Tibial artery (tissue), 4 donors: ENCODE measurements at regions not wholly inside any gene's neighbourhood (a gene's known extent, or its start where the extent isn't known, plus 50 kb on each side); places are given as distances from the start of the nearest gene placed in this dataset.

ENCODE experiments used
- DNase-seq, 2 donors: peaks; one replicate each; pipeline ENCODE4 v3.0.0-alpha.2; 2019
- H3K27ac ChIP-seq, 2 donors: fragments of 200-600 bp; sonication (generic) in 1 of 2; 1 replicate in 1 of 2; 2 replicates in 1 of 2; pipeline ENCODE4 v1.5.1; 2018 to 2019; ENCODE audit warnings: mild to moderate bottlenecking in 1 of 2
- H3K27me3 ChIP-seq, 2 donors: fragments of 200-600 bp; sonication (generic) in 1 of 2; one replicate each; pipeline versions ENCODE4 v1.5.1 to v1.6.0; 2016 to 2019
- H3K36me3 ChIP-seq, 3 donors: fragments of 200-600 bp; sonication (generic) in 2 of 3; one replicate each; pipeline ENCODE4 v1.5.1; 2016 to 2019; ENCODE audit warnings: mild to moderate bottlenecking in 2 of 3
- H3K4me1 ChIP-seq, 4 donors: fragments of 200-600 bp; sonication (generic) in 2 of 4; 1 replicate in 3 of 4; 2 replicates in 1 of 4; pipeline ENCODE4 v1.5.1; 2016 to 2019
- H3K4me3 ChIP-seq, 2 donors: fragments of 200-600 bp; sonication (generic) in 1 of 2; 1 replicate in 1 of 2; 2 replicates in 1 of 2; pipeline ENCODE4 v1.5.1; 2018 to 2019; ENCODE audit warnings: mild to moderate bottlenecking in 2 of 2
- H3K9me3 ChIP-seq, 3 donors: fragments of 200-600 bp; sonication (generic) in 1 of 3; one replicate each; pipeline ENCODE4 v1.5.1; 2016 to 2019
- intact Hi-C: fragments of 100-400 bp; cut with DNase I; formaldehyde crosslinking; loops from one replicate; pipeline ENCODE4 v1.15.0; 2023; ENCODE audit warnings: low total_unique reads
- TF ChIP-seq, protein P1 (sequence below), 2 experiments: fragments of 200-600 bp in 1 of 2; fragments of 450-650 bp in 1 of 2; IDR thresholded peaks; one replicate each; pipeline ENCODE4 v1.5.1; 2017 to 2019; ENCODE audit warnings: antibody characterized with exemption in 2 of 2, mild to moderate bottlenecking in 1 of 2, moderate library complexity in 1 of 2

- Histone ChIP-seq H3K27me3 (no peaks in the 10 kb centered on the region), H3K27ac (peak overlapping the region; percentile 73 to 74), H3K4me3 (no peak overlapping the region), H3K36me3 (no peaks in the 10 kb centered on the region), H3K4me1 (peaks cover 0 to 52% (median 26%) of the 10 kb centered on the region in 4 donors), H3K9me3 (no peaks in the 10 kb centered on the region)
- intact Hi-C loops: loop anchor here (5.0 kb wide), 1 partner anchor 34 kb away; no protein-coding TSS in a partner anchor
- DNase-seq: peak; percentile 43 to 71
- TF ChIP-seq, protein P1, sequence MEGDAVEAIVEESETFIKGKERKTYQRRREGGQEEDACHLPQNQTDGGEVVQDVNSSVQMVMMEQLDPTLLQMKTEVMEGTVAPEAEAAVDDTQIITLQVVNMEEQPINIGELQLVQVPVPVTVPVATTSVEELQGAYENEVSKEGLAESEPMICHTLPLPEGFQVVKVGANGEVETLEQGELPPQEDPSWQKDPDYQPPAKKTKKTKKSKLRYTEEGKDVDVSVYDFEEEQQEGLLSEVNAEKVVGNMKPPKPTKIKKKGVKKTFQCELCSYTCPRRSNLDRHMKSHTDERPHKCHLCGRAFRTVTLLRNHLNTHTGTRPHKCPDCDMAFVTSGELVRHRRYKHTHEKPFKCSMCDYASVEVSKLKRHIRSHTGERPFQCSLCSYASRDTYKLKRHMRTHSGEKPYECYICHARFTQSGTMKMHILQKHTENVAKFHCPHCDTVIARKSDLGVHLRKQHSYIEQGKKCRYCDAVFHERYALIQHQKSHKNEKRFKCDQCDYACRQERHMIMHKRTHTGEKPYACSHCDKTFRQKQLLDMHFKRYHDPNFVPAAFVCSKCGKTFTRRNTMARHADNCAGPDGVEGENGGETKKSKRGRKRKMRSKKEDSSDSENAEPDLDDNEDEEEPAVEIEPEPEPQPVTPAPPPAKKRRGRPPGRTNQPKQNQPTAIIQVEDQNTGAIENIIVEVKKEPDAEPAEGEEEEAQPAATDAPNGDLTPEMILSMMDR (IDR thresholded peaks at IDR 0.05): no peak
These were observed 79.7 kb upstream of the RAP1B start for GRCh38 chr12:68530965-68531364.

DNA sequence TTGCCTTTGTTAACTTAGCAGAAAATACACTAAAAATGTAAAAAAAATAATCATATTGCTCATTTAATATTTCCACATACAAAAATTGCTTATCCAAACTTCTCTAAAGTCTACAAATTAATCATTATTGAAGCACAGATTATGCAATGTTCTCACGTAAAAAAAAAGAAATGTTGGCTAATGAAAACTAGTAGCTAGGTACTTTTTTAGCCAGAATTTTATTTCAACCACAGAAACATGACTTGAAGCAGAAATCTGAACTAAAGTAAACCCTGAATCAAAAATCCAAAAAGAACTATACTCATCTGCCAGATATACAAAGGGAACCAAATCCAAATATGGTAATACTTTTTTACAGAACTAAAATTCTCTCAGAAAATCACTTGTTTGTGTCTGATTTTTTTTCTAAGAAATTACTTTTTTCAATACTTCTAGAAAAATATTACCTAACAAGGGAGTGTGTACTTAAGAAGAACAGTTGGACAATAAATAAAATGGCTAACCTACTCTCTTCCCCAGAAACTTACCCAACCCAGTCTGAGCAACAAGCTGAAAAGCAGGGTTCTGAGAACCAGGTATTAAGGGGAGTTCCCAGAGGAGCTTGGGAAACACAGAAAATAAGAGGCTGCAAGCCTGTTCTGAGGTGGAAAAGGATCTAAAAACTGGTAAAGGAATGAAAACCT, 78.4 kb upstream of the RAP1B start:
- Histone ChIP-seq H3K9me3 (no peaks in the 10 kb centered on the region), H3K27me3 (no peaks in the 10 kb centered on the region), H3K27ac (peak overlapping the region; percentile 65 to 78), H3K4me1 (peaks cover 0 to 52% (median 26%) of the 10 kb centered on the region in 4 donors), H3K36me3 (no peaks in the 10 kb centered on the region), H3K4me3 (no peak overlapping the region)
- TF ChIP-seq, protein P1 (IDR thresholded peaks at IDR 0.05): no peak
- DNase-seq: no peak
- intact Hi-C loops: loop anchor here (5.0 kb wide), 1 partner anchor 35 kb away; no protein-coding TSS in a partner anchor

GRCh38 chr12:68532887-68533248, 77.8 kb upstream of the RAP1B start:
- no peaks in the 10 kb centered on the region for H3K27me3 ChIP-seq
- intact Hi-C loops: loop anchor here (5.0 kb wide), 1 partner anchor 36 kb away; no protein-coding TSS in a partner anchor
- peaks cover 0 to 52% (median 26%) of the 10 kb centered on the region in 4 donors for H3K4me1 ChIP-seq
- TF ChIP-seq, protein P1 (IDR thresholded peaks at IDR 0.05): no peak
- H3K4me3 ChIP-seq: no peak overlapping the region
- H3K36me3 ChIP-seq: no peaks in the 10 kb centered on the region
- H3K27ac ChIP-seq: peak overlapping the region; percentile 65 to 78
- no peak for DNase-seq
- H3K9me3 ChIP-seq: no peaks in the 10 kb centered on the region

DNA sequence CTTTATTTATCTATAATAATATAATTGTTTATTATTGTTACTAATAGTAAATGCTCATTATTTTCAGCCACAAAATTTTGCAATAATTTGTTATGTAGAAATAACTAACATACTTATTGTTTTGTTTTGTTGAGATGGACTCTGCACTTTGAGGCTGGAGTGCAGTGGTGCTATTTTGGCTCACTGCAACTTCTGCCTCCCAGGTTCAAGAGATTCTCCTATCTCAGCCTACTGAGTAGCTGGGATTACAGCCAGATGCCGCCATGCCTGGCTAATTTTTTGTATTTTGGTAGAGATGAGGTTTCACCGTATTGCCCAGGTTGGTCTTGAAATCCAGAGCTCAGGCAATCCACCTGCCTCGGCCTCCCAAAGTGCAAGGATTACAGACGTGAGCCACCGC, 76.6 kb upstream of the RAP1B start:
- Histone ChIP-seq H3K27ac (no peak overlapping the region), H3K9me3 (no peaks in the 10 kb centered on the region), H3K4me1 (peaks cover 0 to 56% (median 30%) of the 10 kb centered on the region in 4 donors), H3K4me3 (no peak overlapping the region), H3K27me3 (no peaks in the 10 kb centered on the region), H3K36me3 (no peaks in the 10 kb centered on the region)
- intact Hi-C loops: loop anchor here (5.0 kb wide), 1 partner anchor 37 kb away; no protein-coding TSS in a partner anchor
- no peak for DNase-seq
- TF ChIP-seq, protein P1 (IDR thresholded peaks at IDR 0.05): no peak

- intact Hi-C loops: no loop called here
- H3K36me3 ChIP-seq: no peaks in the 10 kb centered on the region
- no peaks in the 10 kb centered on the region for H3K27me3 ChIP-seq
- no peak for DNase-seq
- no peak overlapping the region for H3K27ac ChIP-seq
- H3K4me3 ChIP-seq: no peak overlapping the region
- no peaks in the 10 kb centered on the region for H3K9me3 ChIP-seq
- peaks cover 0 to 41% (median 12%) of the 10 kb centered on the region in 4 donors for H3K4me1 ChIP-seq
- TF ChIP-seq, protein P1 (IDR thresholded peaks at IDR 0.05): no peak
These were observed 73.7 kb upstream of the RAP1B start for GRCh38 chr12:68536885-68537485.
